Heart left ventricle (tissue), 16 donors: ENCODE measurements at regions not wholly inside any gene's neighbourhood (a gene's known extent, or its start where the extent isn't known, plus 50 kb on each side); places are given as distances from the start of the nearest gene placed in this dataset.

Experiments used
- ATAC-seq, 4 donors: fragments of 200-7000 bp; cut with Tn5 transposase; one replicate each; pipeline ENCODE4 v1.9.1; 2020 to 2022; ENCODE audit warnings: moderate library complexity in 4 of 4, mild to moderate bottlenecking in 3 of 4, moderate number of reproducible peaks in 1 of 4
- DNase-seq, 5 donors: peaks; one replicate each; pipeline ENCODE4 v3.0.0-alpha.2; 2020
- H3K27ac ChIP-seq, 12 donors: fragments of 200-600 bp; sonication (generic) in 4 of 12; one replicate each; pipeline versions ENCODE4 v1.5.0 to v1.8.0; 2016 to 2022; ENCODE audit warnings: mild to moderate bottlenecking in 2 of 12
- H3K27me3 ChIP-seq, 9 donors: fragments of 200-600 bp; sonication (generic) in 2 of 9; one replicate each; pipeline versions ENCODE4 v1.5.1 to v1.8.0; 2016 to 2022; ENCODE audit warnings: mild to moderate bottlenecking in 3 of 9
- H3K36me3 ChIP-seq, 9 donors: fragments of 200-600 bp; sonication (generic) in 2 of 9; one replicate each; pipeline versions ENCODE4 v1.5.0 to v1.8.0; 2018 to 2022; ENCODE audit warnings: mild to moderate bottlenecking in 2 of 9
- H3K4me1 ChIP-seq, 12 donors: fragments of 200-600 bp; sonication (generic) in 4 of 12; one replicate each; pipeline versions ENCODE4 v1.5.0 to v1.8.0; 2016 to 2022; ENCODE audit warnings: mild to moderate bottlenecking in 3 of 12
- H3K4me3 ChIP-seq, 12 donors: fragments of 200-600 bp; sonication (generic) in 4 of 12; one replicate each; pipeline versions ENCODE4 v1.5.0 to v1.8.0; 2017 to 2022; ENCODE audit warnings: mild to moderate bottlenecking in 9 of 12, moderate library complexity in 4 of 12
- H3K9me3 ChIP-seq, 12 donors: fragments of 200-600 bp; sonication (generic) in 4 of 12; one replicate each; pipeline versions ENCODE4 v1.5.0 to v1.8.0; 2016 to 2022; ENCODE audit warnings: mild to moderate bottlenecking in 1 of 12
- POLR2A ChIP-seq, 2 donors: fragments of 450-650 bp; IDR thresholded peaks; one replicate each; pipeline ENCODE4 v1.6.1; 2017; ENCODE audit warnings: antibody characterized with exemption in 2 of 2, mild to moderate bottlenecking in 2 of 2, moderate library complexity in 2 of 2
- WGBS, 4 donors: extraction: QIAGEN DNeasy Blood & Tissue Kit in 2 of 4; methylation state at CpG; one replicate each; pipeline versions ENCODE4 v1.1.5 to v1.1.7; 2013 to 2018; 5-methylcytosine and 5-hydroxymethylcytosine counted together
- intact Hi-C, 10 donors: fragments of 100-400 bp; cut with DNase I; formaldehyde crosslinking; loops; one replicate each; pipeline versions ENCODE4 v1.11.1 to v1.14.2; 2022
- TF ChIP-seq, protein P1 (sequence below), 12 donors: fragments of 200-600 bp; sonication (generic) in 4 of 12; IDR thresholded peaks; one replicate each; pipeline versions ENCODE4 v1.5.0 to v1.8.0; 2018 to 2022; ENCODE audit warnings: antibody characterized with exemption in 12 of 12, mild to moderate bottlenecking in 5 of 12
- donor health status: ischemic (EF 13 %, LVEDD 7.1; RV severe dilation, severe dysfunction).
- donor health status: healthy with polysubstance abuse.
- donor health status: DM: no; HTN: yes; CAD: no.
- donor health status: DM: no; HTN: no; CAD: no.
- donor health status: ischemic (EF 25% LVEDD 6.9; RV normal size, moderate dysfunction).
- donor health status: ischemic (EF 25% LVEDD 5.7; RV mildly dilated, moderate dysfunction).
- donor health status: healthy.
- donor health status: DM: yes; HTN: yes; CAD: no.
- donor health status: ischemic (EF 35%, LVEDD 5.7; RV mildly dilated, moderate dysfunction).
- donor health status: nonischemic (EF 11% LVEDD 7.7; RV severe dilation, severe dysfunction).
- donor health status: DM: yes; HTN: yes; CAD: no.
- donor health status: PGD.
- donor health status: ischemic (EF 29% LVEDD 5.4; RV normal size, mild dysfunction).
- donor health status: nonischemic (EF 23%, LVEDD 6.1; RV moderate dilation, normal function).

DNA sequence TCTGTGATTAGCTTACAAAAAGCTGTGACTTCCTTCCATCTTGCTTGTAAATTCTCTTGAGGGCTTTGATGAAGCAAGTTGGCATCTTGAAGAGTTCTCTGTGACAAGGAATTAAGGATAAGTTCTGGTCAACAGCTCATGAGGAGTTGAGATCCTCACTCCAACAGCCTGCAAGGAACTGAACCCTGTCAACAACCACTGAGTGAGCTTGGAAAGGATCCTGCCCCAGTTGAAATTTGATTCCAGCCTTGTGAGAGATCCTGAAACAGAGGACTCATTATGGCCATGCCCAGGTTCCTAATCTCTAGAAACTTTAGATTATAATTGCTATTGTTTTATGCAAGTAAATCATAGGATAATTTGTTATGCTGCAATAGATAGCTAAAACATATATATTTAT, 133.7 kb downstream of the PTCHD4 start:
- Histone ChIP-seq H3K36me3 (no peaks in the 10 kb centered on the region), H3K27ac (no peak overlapping the region), H3K4me1 (no peaks in the 10 kb centered on the region), H3K9me3 (no peaks in the 10 kb centered on the region), H3K27me3 (no peaks in the 10 kb centered on the region), H3K4me3 (no peak overlapping the region)
- TF ChIP-seq, protein P1, sequence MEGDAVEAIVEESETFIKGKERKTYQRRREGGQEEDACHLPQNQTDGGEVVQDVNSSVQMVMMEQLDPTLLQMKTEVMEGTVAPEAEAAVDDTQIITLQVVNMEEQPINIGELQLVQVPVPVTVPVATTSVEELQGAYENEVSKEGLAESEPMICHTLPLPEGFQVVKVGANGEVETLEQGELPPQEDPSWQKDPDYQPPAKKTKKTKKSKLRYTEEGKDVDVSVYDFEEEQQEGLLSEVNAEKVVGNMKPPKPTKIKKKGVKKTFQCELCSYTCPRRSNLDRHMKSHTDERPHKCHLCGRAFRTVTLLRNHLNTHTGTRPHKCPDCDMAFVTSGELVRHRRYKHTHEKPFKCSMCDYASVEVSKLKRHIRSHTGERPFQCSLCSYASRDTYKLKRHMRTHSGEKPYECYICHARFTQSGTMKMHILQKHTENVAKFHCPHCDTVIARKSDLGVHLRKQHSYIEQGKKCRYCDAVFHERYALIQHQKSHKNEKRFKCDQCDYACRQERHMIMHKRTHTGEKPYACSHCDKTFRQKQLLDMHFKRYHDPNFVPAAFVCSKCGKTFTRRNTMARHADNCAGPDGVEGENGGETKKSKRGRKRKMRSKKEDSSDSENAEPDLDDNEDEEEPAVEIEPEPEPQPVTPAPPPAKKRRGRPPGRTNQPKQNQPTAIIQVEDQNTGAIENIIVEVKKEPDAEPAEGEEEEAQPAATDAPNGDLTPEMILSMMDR (IDR thresholded peaks at IDR 0.05): no peak
- no peak for TF ChIP-seq POLR2A (IDR thresholded peaks at IDR 0.05)
- no peak for ATAC-seq
- no peak for DNase-seq
- intact Hi-C loops: no loop called here

- ATAC-seq (no peak), DNase-seq (no peak)
- TF ChIP-seq, protein P1 (IDR thresholded peaks at IDR 0.05): no peak
- TF ChIP-seq POLR2A (IDR thresholded peaks at IDR 0.05): no peak
- 59 to 70% (median 65%) methylated on average over 2 of the region's 2 CpGs for WGBS, 4 donors
- H3K9me3 ChIP-seq: no peaks in the 10 kb centered on the region
- H3K27me3 ChIP-seq: no peaks in the 10 kb centered on the region
- no peak overlapping the region for H3K4me3 ChIP-seq
- H3K27ac ChIP-seq: no peak overlapping the region
- no peaks in the 10 kb centered on the region for H3K36me3 ChIP-seq
- intact Hi-C loops: no loop called here
- H3K4me1 ChIP-seq: no peaks in the 10 kb centered on the region
These were observed 136.9 kb downstream of the PTCHD4 start for GRCh38 chr6:47974106-47974505.

DNA sequence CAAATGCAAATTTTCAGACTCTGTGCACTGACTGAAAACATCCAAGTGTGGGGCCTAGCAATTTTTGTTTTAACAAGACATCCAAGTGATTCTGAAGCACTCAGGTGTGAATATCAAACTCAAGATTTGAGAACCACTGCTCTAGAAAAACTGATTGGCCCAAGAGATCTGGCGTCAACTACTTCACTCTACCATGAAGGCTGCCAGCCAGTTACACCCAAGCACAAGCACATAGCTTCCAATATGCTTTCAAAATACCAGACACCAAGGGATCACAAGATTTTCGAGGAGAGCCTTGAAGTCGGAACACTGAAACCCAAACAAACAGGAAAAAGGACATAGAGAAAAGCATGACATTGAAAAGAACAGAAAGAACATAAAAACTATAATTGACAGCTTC, 140.2 kb downstream of the PTCHD4 start:
- Histone ChIP-seq H3K4me3 (no peak overlapping the region), H3K9me3 (peaks cover 0 to 11% (median 0%) of the 10 kb centered on the region in 12 donors), H3K27ac (no peak overlapping the region), H3K36me3 (no peaks in the 10 kb centered on the region), H3K27me3 (no peaks in the 10 kb centered on the region), H3K4me1 (no peaks in the 10 kb centered on the region)
- DNase-seq (no peak), ATAC-seq (no peak)
- TF ChIP-seq POLR2A (IDR thresholded peaks at IDR 0.05): no peak
- TF ChIP-seq, protein P1 (IDR thresholded peaks at IDR 0.05): no peak
- WGBS, 4 donors: 92 to 97% (median 95%) methylated on average over 3 of the region's 3 CpGs
- intact Hi-C loops: no loop called here

- DNase-seq (no peak), ATAC-seq (no peak)
- no peaks in the 10 kb centered on the region for H3K36me3 ChIP-seq
- H3K9me3 ChIP-seq: peaks cover 0 to 11% (median 0%) of the 10 kb centered on the region in 12 donors
- TF ChIP-seq, protein P1 (IDR thresholded peaks at IDR 0.05): no peak
- no peak for TF ChIP-seq POLR2A (IDR thresholded peaks at IDR 0.05)
- no peaks in the 10 kb centered on the region for H3K27me3 ChIP-seq
- H3K27ac ChIP-seq: no peak overlapping the region
- 87 to 91% (median 88%) methylated on average over 2 of the region's 2 CpGs for WGBS, 4 donors
- H3K4me1 ChIP-seq: no peaks in the 10 kb centered on the region
- no peak overlapping the region for H3K4me3 ChIP-seq
- intact Hi-C loops: no loop called here
These were observed 143.2 kb downstream of the PTCHD4 start for GRCh38 chr6:47967843-47968242.
